Tibial artery (tissue), 4 donors: ENCODE measurements at regions not wholly inside any gene's neighbourhood (a gene's known extent, or its start where the extent isn't known, plus 50 kb on each side); places are given as distances from the start of the nearest gene placed in this dataset.

ENCODE experiments used
- DNase-seq, 2 donors: peaks; one replicate each; pipeline ENCODE4 v3.0.0-alpha.2; 2019
- H3K27ac ChIP-seq, 2 donors: fragments of 200-600 bp; sonication (generic) in 1 of 2; 1 replicate in 1 of 2; 2 replicates in 1 of 2; pipeline ENCODE4 v1.5.1; 2018 to 2019; ENCODE audit warnings: mild to moderate bottlenecking in 1 of 2
- H3K27me3 ChIP-seq, 2 donors: fragments of 200-600 bp; sonication (generic) in 1 of 2; one replicate each; pipeline versions ENCODE4 v1.5.1 to v1.6.0; 2016 to 2019
- H3K36me3 ChIP-seq, 3 donors: fragments of 200-600 bp; sonication (generic) in 2 of 3; one replicate each; pipeline ENCODE4 v1.5.1; 2016 to 2019; ENCODE audit warnings: mild to moderate bottlenecking in 2 of 3
- H3K4me1 ChIP-seq, 4 donors: fragments of 200-600 bp; sonication (generic) in 2 of 4; 1 replicate in 3 of 4; 2 replicates in 1 of 4; pipeline ENCODE4 v1.5.1; 2016 to 2019
- H3K4me3 ChIP-seq, 2 donors: fragments of 200-600 bp; sonication (generic) in 1 of 2; 1 replicate in 1 of 2; 2 replicates in 1 of 2; pipeline ENCODE4 v1.5.1; 2018 to 2019; ENCODE audit warnings: mild to moderate bottlenecking in 2 of 2
- H3K9me3 ChIP-seq, 3 donors: fragments of 200-600 bp; sonication (generic) in 1 of 3; one replicate each; pipeline ENCODE4 v1.5.1; 2016 to 2019
- CTCF ChIP-seq, 2 experiments: fragments of 200-600 bp in 1 of 2; fragments of 450-650 bp in 1 of 2; IDR thresholded peaks; one replicate each; pipeline ENCODE4 v1.5.1; 2017 to 2019; ENCODE audit warnings: antibody characterized with exemption in 2 of 2, mild to moderate bottlenecking in 1 of 2, moderate library complexity in 1 of 2
- intact Hi-C: fragments of 100-400 bp; cut with DNase I; formaldehyde crosslinking; loops from one replicate; pipeline ENCODE4 v1.15.0; 2023; ENCODE audit warnings: low total_unique reads

GRCh38 chr11:109695696-109696095, 273.7 kb downstream of the C11orf87 start:
- H3K4me3 ChIP-seq, result no peak overlapping the region
- H3K36me3 ChIP-seq, result no peaks in the 10 kb centered on the region
- no peak overlapping the region for H3K27ac ChIP-seq
- no peak for TF ChIP-seq CTCF (IDR thresholded peaks at IDR 0.05)
- H3K27me3 ChIP-seq, result no peaks in the 10 kb centered on the region
- H3K9me3 ChIP-seq, result peaks cover 10 to 25% (median 14%) of the 10 kb centered on the region in 3 donors
- intact Hi-C loops, result no loop called here
- DNase-seq, result no peak
- no peaks in the 10 kb centered on the region for H3K4me1 ChIP-seq

GRCh38 chr11:109696191-109696897, 274.4 kb downstream of the C11orf87 start:
- Histone ChIP-seq H3K4me1 (no peaks in the 10 kb centered on the region), H3K27ac (no peak overlapping the region), H3K27me3 (no peaks in the 10 kb centered on the region), H3K36me3 (no peaks in the 10 kb centered on the region), H3K4me3 (no peak overlapping the region), H3K9me3 (peaks cover 10 to 25% (median 14%) of the 10 kb centered on the region in 3 donors)
- intact Hi-C loops, result no loop called here
- no peak for DNase-seq
- TF ChIP-seq CTCF (IDR thresholded peaks at IDR 0.05), result no peak

- no peaks in the 10 kb centered on the region for H3K27me3 ChIP-seq
- no peaks in the 10 kb centered on the region for H3K4me1 ChIP-seq
- no peaks in the 10 kb centered on the region for H3K36me3 ChIP-seq
- intact Hi-C loops, result no loop called here
- peaks cover 10 to 25% (median 14%) of the 10 kb centered on the region in 3 donors for H3K9me3 ChIP-seq
- no peak for TF ChIP-seq CTCF (IDR thresholded peaks at IDR 0.05)
- no peak overlapping the region for H3K27ac ChIP-seq
- H3K4me3 ChIP-seq, result no peak overlapping the region
- DNase-seq, result no peak
Observed at GRCh38 chr11:109697140-109697843, 275.3 kb downstream of the C11orf87 start.

GRCh38 chr11:109698237-109698636, 276.2 kb downstream of the C11orf87 start:
- no peak for DNase-seq
- Histone ChIP-seq H3K4me1 (no peaks in the 10 kb centered on the region), H3K27me3 (no peaks in the 10 kb centered on the region), H3K4me3 (no peak overlapping the region), H3K9me3 (peaks cover 10 to 19% (median 14%) of the 10 kb centered on the region in 3 donors), H3K27ac (no peak overlapping the region), H3K36me3 (no peaks in the 10 kb centered on the region)
- no peak for TF ChIP-seq CTCF (IDR thresholded peaks at IDR 0.05)
- intact Hi-C loops, result no loop called here

GRCh38 chr11:109704432-109704831, 282.4 kb downstream of the C11orf87 start:
- Histone ChIP-seq H3K27ac (no peak overlapping the region), H3K36me3 (no peaks in the 10 kb centered on the region), H3K9me3 (no peaks in the 10 kb centered on the region), H3K4me3 (no peak overlapping the region), H3K4me1 (no peaks in the 10 kb centered on the region), H3K27me3 (no peaks in the 10 kb centered on the region)
- intact Hi-C loops, result no loop called here
- DNase-seq, result no peak
- no peak for TF ChIP-seq CTCF (IDR thresholded peaks at IDR 0.05)
